Esophagus squamous epithelium (tissue), 4 donors: ENCODE measurements at regions not wholly inside any gene's neighbourhood (a gene's known extent, or its start where the extent isn't known, plus 50 kb on each side); places are given as distances from the start of the nearest gene placed in this dataset.

Experiments
- CTCF ChIP-seq, 6 experiments: fragments of 450-650 bp in 4 of 6; fragments of 200-600 bp in 2 of 6; sonication (generic) in 2 of 6; IDR thresholded peaks; one replicate each; pipeline ENCODE4 v1.5.1; 2016 to 2019; ENCODE audit warnings: antibody characterized with exemption in 6 of 6, mild to moderate bottlenecking in 4 of 6, moderate library complexity in 4 of 6
- POLR2A ChIP-seq, 4 donors: fragments of 450-650 bp; IDR thresholded peaks; one replicate each; pipeline ENCODE4 v1.6.1; 2017; ENCODE audit warnings: antibody characterized with exemption in 4 of 4, mild to moderate bottlenecking in 4 of 4, moderate library complexity in 3 of 4

GRCh38 chr18:44514766-44515165, 165.9 kb upstream of the SETBP1 start:
- TF ChIP-seq CTCF (IDR thresholded peaks at IDR 0.05) (no peak), POLR2A (IDR thresholded peaks at IDR 0.05) (no peak)
